Gastrocnemius medialis (tissue), 4 donors: ENCODE measurements at regions not wholly inside any gene's neighbourhood (a gene's known extent, or its start where the extent isn't known, plus 50 kb on each side); places are given as distances from the start of the nearest gene placed in this dataset.
"Not testable (repeated sequence)": the region's sequence is repeated elsewhere in the genome, so short reads cannot be mapped to it uniquely, and the experiment has no call there.

Experiments
- ATAC-seq, 2 donors: fragments of 150-250 bp; one replicate each; pipeline ENCODE4 v1.9.1; 2016
- DNase-seq, 2 donors: peaks; one replicate each; pipeline ENCODE4 v3.0.0-alpha.2; 2019
- H3K27ac ChIP-seq, 4 donors: fragments of 200-600 bp; sonication (generic); 1 replicate in 1 of 4; 2 replicates in 3 of 4; pipeline ENCODE4 v1.5.1; 2016 to 2018; ENCODE audit warnings: mild to moderate bottlenecking in 2 of 4, moderate library complexity in 1 of 4
- H3K27me3 ChIP-seq, 3 donors: fragments of 200-600 bp; sonication (generic) in 2 of 3; 1 replicate in 1 of 3; 2 replicates in 2 of 3; pipeline versions ENCODE4 v1.5.1 to v1.6.0; 2016 to 2019; ENCODE audit warnings: mild to moderate bottlenecking in 1 of 3, moderate library complexity in 1 of 3
- H3K36me3 ChIP-seq, 2 donors: fragments of 200-600 bp; sonication (generic) in 1 of 2; one replicate each; pipeline ENCODE4 v1.5.1; 2017 to 2018
- H3K4me1 ChIP-seq, 2 donors: fragments of 200-600 bp; sonication (generic) in 1 of 2; one replicate each; pipeline ENCODE4 v1.5.1; 2016 to 2017; ENCODE audit warnings: mild to moderate bottlenecking in 2 of 2
- H3K4me3 ChIP-seq, 4 donors: fragments of 200-600 bp; sonication (generic) in 3 of 4; 1 replicate in 1 of 4; 2 replicates in 3 of 4; pipeline ENCODE4 v1.5.1; 2016 to 2019; ENCODE audit warnings: mild to moderate bottlenecking in 2 of 4
- H3K9me3 ChIP-seq, 3 donors: fragments of 200-600 bp; sonication (generic) in 2 of 3; 1 replicate in 1 of 3; 2 replicates in 2 of 3; pipeline ENCODE4 v1.5.1; 2016 to 2019
- POLR2A ChIP-seq, 2 donors: fragments of 450-650 bp; IDR thresholded peaks; one replicate each; pipeline ENCODE4 v1.6.1; 2017; ENCODE audit warnings: antibody characterized with exemption in 2 of 2, mild to moderate bottlenecking in 2 of 2, moderate library complexity in 2 of 2
- in situ Hi-C, 4 donors: fragments of 200-750 bp; cut with MboI; loops; one replicate each; pipeline versions ENCODE4 v1.15.0 to v1.8.0; 2017; ENCODE audit warnings: low sequenced_read_pairs in 4 of 4
- intact Hi-C: fragments of 100-400 bp; cut with DNase I; formaldehyde crosslinking; loops from one replicate; pipeline ENCODE4 v1.15.1; 2023; ENCODE audit warnings: low total_unique reads
- TF ChIP-seq, protein P1 (sequence below), 5 experiments: fragments of 450-650 bp in 3 of 5; fragments of 200-600 bp in 2 of 5; sonication (generic) in 2 of 5; IDR thresholded peaks in 4 of 5; conservative IDR thresholded peaks in 1 of 5; 1 replicate in 4 of 5; 2 replicates in 1 of 5; pipeline ENCODE4 v1.5.1; 2016 to 2019; ENCODE audit warnings: antibody characterized with exemption in 5 of 5, mild to moderate bottlenecking in 3 of 5, moderate library complexity in 3 of 5

GRCh38 chr14:86915406-86915805 is 1077.6 kb downstream of the GALC start:
- Histone ChIP-seq H3K27me3 (no peaks in the 10 kb centered on the region), H3K9me3 (no peaks in the 10 kb centered on the region), H3K36me3 (no peaks in the 10 kb centered on the region), H3K27ac (no peak overlapping the region), H3K4me3 (no peak overlapping the region), H3K4me1 (no peaks in the 10 kb centered on the region)
- ATAC-seq (no peak), DNase-seq (no peak)
- intact Hi-C loops (no loop called here), in situ Hi-C loops (no loop called here)
- TF ChIP-seq, protein P1, sequence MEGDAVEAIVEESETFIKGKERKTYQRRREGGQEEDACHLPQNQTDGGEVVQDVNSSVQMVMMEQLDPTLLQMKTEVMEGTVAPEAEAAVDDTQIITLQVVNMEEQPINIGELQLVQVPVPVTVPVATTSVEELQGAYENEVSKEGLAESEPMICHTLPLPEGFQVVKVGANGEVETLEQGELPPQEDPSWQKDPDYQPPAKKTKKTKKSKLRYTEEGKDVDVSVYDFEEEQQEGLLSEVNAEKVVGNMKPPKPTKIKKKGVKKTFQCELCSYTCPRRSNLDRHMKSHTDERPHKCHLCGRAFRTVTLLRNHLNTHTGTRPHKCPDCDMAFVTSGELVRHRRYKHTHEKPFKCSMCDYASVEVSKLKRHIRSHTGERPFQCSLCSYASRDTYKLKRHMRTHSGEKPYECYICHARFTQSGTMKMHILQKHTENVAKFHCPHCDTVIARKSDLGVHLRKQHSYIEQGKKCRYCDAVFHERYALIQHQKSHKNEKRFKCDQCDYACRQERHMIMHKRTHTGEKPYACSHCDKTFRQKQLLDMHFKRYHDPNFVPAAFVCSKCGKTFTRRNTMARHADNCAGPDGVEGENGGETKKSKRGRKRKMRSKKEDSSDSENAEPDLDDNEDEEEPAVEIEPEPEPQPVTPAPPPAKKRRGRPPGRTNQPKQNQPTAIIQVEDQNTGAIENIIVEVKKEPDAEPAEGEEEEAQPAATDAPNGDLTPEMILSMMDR (IDR thresholded peaks at IDR 0.05 in 4 of 5, conservative IDR thresholded peaks at IDR 0.05 in 1 of 5): no peak
- no peak for TF ChIP-seq POLR2A (IDR thresholded peaks at IDR 0.05)

DNA sequence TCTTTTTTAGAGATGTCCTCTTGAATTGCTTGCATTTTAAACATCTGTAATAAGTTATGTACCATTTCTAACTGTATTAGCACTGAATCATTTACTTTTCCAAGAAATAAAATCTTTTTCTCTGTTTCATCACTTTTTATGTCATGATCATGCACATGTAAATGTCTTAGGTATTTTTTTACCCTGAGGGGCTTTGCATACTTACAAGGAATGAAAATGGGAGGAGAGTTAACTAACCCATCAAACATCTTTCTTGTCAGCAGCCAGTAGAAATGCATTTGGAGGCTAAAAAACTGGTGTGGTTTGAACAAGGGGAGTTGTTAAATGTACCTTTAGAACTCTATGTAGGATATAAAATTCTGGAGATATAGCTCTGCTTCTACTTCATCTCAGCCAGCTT is 1080.3 kb downstream of the GALC start:
- TF ChIP-seq, protein P1 (IDR thresholded peaks at IDR 0.05 in 4 of 5, conservative IDR thresholded peaks at IDR 0.05 in 1 of 5): no peak
- TF ChIP-seq POLR2A (IDR thresholded peaks at IDR 0.05): no peak
- in situ Hi-C loops: no loop called here

DNA sequence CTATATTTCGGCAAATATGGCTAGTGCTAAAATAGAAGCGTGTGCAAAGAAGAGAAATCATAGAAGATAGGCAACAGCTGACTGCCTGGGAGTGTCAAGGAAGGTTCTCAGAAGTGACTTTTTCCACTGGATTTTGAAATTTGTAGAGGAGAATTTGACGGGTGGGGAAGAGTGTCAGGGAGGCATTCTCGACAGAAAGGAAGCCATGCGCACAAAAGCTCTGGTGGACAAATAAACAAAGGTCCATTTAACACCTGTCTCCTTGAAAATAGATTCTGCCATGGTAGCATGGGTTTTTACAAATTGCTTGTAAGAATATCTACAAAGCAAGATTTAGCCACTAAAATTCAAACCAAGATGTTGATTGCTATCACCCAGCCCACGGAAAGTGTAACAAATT is 1081.5 kb downstream of the GALC start:
- in situ Hi-C loops (no loop called here), intact Hi-C loops (no loop called here)
- Histone ChIP-seq H3K27ac (no peak overlapping the region), H3K9me3 (no peaks in the 10 kb centered on the region), H3K4me1 (no peaks in the 10 kb centered on the region), H3K4me3 (no peak overlapping the region), H3K36me3 (no peaks in the 10 kb centered on the region), H3K27me3 (no peaks in the 10 kb centered on the region)
- TF ChIP-seq POLR2A (IDR thresholded peaks at IDR 0.05): no peak
- TF ChIP-seq, protein P1 (IDR thresholded peaks at IDR 0.05 in 4 of 5, conservative IDR thresholded peaks at IDR 0.05 in 1 of 5): no peak
- no peak for DNase-seq
- no peak for ATAC-seq

More for the DNA sequence above, 1080.3 kb downstream of the GALC start:
- DNase-seq: no peak
- no peaks in the 10 kb centered on the region for H3K36me3 ChIP-seq
- no peaks in the 10 kb centered on the region for H3K9me3 ChIP-seq
- no peak overlapping the region for H3K4me3 ChIP-seq
- no peaks in the 10 kb centered on the region for H3K4me1 ChIP-seq
- intact Hi-C loops: no loop called here
- H3K27ac ChIP-seq: no peak overlapping the region
- ATAC-seq: no peak
- no peaks in the 10 kb centered on the region for H3K27me3 ChIP-seq

- H3K4me1 ChIP-seq, H3K4me3 ChIP-seq, H3K27ac ChIP-seq, ATAC-seq, H3K9me3 ChIP-seq, intact Hi-C loops, DNase-seq, in situ Hi-C loops, H3K27me3 ChIP-seq, H3K36me3 ChIP-seq: not testable (repeated sequence)
These were observed 1087.5 kb downstream of the GALC start for GRCh38 chr14:86905386-86905926.

GRCh38 chr14:86902176-86902950 is 1090.6 kb downstream of the GALC start:
- no peaks in the 10 kb centered on the region for H3K4me1 ChIP-seq
- ATAC-seq (no peak), DNase-seq (no peak)
- intact Hi-C loops (no loop called here), in situ Hi-C loops (no loop called here)
- no peaks in the 10 kb centered on the region for H3K27me3 ChIP-seq
- TF ChIP-seq POLR2A (IDR thresholded peaks at IDR 0.05): no peak
- TF ChIP-seq, protein P1 (IDR thresholded peaks at IDR 0.05 in 4 of 5, conservative IDR thresholded peaks at IDR 0.05 in 1 of 5): no peak
- no peak overlapping the region for H3K27ac ChIP-seq
- H3K4me3 ChIP-seq: no peak overlapping the region
- H3K9me3 ChIP-seq: no peaks in the 10 kb centered on the region
- H3K36me3 ChIP-seq: no peaks in the 10 kb centered on the region
